DMS79 treated with DMSO at 0.1 percent for 48 hours (cell line): ENCODE measurements at regions not wholly inside any gene's neighbourhood (a gene's known extent, or its start where the extent isn't known, plus 50 kb on each side); places are given as distances from the start of the nearest gene placed in this dataset.
"Not testable (repeated sequence)": the region's sequence is repeated elsewhere in the genome, so short reads cannot be mapped to it uniquely, and the experiment has no call there.

Experiments used
- DNase-seq: peaks from one replicate; lab custom pipeline; 2025; lab: John Stamatoyannopoulos, UW

DNA sequence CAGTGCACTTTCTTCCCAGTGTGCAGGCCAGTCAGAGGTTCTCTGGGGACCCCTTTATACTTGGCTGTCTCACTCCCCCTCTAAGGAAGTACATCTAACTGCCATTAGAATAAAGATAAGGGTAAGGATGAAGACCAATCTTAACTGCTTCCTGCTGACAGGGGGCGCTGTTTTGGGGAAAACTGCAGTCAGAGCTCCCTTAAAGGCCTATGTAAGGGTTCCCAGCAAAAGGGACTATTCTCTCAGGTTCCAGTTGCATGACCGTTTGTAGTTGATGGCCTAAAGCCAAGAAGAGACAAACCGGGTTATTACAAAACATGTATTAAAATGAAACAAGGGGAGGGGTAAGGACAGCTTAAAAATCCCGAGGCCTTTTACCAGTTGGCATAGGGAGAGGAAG lies 115.6 kb upstream of the SPIN4 start:
- DNase-seq, result no peak

DNA sequence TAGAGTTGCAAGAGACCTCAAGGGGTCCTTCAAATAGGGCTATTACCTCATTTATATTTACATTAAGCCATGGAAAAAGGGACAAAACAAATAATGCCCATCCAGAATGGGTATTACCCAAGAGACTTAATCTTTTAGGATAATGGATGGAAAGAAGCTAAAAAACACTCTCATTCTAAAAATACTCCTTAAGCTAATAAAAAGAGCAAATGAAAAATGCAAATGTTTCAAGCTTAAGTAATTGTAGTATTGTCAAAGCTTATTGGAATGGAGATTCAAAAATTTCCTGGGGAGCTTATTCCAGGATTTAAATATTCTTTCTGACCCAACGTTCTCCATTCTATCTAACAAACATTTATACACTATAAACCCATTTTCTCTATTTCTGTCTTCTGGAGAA lies 107.8 kb upstream of the SPIN4 start:
- DNase-seq, result no peak

DNA sequence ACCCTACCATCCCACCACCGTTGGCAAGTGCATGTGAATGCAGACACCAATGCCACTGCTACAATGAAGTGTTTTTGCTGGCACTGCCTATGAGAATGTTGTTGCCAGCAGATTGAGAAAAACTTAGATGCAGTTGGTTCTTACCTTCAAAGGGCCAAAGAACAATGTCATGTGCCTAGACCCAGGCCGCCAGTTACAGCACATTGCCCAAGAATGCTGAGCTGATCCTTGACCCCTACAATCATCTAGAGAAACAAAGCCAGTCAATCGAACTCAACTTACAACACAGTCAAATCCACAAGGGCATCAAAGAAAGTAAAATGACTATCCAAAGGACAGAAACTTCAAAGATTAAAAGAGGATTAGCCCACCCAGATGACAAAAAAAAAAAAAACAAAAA lies 102.4 kb upstream of the SPIN4 start:
- no peak for DNase-seq

DNA sequence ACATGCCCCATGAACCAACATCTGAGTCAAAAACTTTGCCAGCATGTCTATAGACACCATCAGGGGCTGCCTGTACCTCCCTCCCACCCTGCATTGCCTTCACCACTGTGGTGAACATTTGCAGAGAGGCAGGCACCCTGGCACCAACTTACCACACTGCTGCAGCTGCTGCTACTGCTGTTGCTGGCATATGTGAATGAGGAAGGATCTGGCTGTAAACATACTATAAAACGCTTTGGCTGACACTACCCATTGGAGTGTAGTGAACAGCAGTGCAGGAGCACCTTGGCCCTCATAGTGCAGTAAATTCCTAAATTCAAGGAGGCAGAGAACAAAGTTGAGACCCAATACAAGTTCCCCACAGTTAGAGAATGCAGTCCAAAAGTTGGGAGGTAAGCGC lies 90.6 kb upstream of the SPIN4 start:
- no peak for DNase-seq

DNA sequence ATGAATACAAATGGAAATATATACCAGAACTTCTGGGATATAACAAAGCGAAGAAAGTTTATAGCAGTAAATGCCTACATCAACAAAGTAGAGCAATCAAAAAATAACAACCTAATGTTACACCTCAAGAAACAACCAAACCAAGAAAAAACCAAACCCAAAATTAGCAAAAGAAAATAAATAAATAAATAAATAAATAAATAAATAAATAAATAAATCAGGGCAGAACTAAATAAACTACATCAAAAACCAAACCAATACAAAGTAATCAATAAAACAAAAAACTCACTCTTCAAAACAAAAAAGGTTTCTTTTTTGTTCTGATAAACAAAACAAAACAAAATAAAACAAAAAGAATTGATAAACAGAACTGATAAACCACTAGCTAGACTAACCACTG lies 88.4 kb upstream of the SPIN4 start:
- DNase-seq, result no peak

DNA sequence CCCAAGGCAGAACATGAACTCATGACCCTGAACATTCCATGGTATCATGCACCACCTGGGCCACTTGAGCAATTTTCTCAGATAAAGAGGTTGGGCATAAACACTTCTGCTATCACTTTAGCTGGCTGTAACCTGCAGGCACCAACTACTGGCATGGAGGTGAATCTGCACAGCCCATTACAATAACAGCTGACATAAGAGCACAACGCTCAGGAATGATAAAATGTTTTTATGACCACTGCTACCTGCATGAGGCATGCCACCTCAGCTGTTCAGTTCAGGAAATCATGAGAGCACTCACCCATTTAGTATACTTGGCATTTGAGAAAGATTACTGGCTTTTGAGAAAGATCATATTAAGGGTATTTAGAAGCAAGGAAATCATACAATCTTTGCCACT lies 85.7 kb upstream of the SPIN4 start:
- DNase-seq, result no peak

DNA sequence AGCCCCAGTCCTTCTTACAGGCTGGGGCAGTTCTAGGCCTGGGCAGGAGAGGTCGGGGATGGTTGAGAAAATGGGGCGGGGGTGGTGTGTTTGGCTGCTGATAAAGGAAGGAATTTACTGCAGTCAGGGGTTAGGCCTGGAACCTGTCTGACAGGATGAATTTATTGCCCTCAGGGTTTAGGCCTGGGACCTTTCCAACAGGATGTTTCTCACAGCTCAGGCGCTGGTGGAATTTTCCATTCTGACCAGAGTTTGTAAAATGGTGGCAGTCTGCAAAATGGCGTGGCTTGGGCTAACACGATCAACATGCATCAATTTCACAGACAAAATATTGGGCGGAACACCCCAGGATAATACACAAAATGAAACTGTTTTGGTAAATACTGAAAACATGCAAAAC lies 83.5 kb upstream of the SPIN4 start:
- no peak for DNase-seq

DNA sequence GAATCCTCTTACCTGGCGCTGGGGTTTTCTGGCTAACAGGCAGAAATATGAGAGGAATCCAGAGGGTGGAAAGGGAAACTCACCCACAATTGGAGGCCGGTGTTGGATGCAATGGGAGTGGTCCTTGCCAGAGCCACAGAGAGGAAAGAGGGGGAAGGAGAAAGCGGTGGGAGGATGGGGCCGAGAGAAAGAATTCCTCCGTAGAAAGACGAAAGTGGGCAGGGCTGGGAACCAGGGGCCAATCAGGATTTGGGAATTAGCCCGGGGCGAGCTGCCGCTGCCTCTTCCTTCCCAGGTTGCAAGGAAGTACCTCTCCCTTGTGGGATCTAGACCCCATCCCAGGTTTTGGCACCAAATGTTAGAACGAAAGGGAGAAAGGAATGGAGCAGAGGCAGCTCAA lies 83.1 kb upstream of the SPIN4 start:
- DNase-seq, result no peak

DNA sequence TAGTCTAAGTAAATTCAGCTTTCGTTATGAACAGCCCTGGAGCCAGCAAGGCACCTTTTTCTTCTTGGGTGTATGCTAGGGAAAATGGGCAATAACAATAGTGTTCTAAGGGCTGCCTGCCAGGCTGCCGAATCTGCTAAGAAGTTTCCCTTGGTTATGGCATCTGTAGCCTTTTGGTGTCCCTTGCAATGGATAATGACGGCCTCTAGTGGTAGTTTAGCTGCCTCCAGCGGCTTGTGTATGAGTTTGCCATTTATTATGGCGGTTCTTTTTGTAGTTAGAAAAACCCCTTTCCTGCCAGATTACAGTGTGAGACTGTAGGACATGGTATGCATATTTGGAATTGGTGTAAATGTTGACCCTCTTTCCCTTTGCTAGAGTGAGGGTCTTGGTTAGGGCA lies 78.9 kb upstream of the SPIN4 start:
- no peak for DNase-seq

DNA sequence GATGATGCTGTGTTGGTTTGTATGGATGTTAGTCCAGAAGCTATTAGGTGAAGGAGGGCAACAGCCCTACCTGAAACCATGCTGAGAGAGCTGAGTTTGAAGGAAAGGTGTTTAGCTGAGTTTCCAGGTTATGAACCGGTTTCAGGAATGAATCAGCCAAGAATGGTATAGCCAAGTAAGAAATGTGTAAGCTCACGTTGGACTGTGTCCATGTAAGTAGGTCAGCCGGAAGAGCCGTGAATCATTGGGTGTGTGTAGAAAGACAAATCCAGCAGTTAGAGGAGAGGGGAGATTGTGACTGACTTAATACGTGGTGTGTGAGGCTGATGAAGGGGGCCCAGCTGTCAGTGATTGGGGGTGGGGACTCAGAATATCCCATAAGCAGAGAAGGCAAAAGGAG lies 77.2 kb upstream of the SPIN4 start:
- no peak for DNase-seq

DNA sequence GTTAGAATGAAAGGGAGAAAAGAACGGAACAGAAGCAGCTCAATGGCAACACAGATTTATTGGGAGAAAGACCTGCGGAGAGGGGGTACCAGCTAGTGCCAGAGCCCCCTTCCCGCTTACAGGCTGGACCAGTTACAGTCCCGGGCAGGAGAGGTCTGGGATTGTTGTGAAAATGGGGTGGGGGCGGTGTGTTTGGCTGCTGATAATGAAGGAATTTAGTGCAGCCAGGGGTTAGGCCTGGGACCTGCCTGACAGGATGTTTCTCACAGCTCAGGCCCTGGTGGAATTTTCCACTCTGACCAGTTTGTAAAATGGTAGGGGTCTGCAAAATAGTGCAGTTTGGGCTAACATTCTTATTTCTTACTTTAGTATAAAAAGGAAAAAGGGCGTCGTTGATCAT lies 75.4 kb upstream of the SPIN4 start:
- DNase-seq, result no peak

DNA sequence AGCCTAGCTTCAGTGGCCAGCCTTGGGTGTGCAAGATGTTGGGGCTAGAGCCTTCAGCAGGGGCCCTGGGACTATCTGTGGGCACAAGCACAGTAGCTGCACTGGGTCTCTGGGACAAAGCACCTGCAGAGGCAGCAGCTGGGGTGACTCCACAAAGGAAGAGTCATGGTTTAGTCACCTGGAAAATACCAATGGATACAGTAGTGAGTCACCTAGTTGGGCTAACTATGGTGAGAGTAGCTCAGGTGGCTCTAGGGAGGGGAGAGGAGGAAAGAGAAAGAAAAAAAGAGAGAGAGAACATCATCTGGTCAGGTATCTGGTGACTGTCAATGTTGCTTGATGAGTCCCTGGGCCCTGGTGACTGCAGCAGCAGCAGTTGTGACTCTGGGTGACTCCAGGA lies 72.9 kb upstream of the SPIN4 start:
- DNase-seq, result no peak

DNA sequence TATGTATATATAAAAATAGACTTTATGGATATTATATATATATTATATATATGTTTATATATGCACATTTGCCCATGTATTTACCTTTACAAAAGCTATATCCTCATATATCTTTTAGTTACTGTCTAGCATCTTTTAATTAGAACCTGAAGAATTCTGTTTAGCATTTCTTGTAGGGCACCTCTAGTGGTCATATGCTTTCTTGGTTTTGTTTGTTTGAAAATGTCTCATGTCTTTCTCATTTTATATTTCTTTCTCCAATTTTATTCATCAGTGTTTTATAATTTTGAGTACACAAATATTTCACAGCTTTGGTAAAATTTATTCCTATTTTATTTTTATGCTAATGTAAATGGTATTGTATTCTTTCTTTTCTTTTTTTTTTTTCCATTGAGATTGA lies 70.3 kb upstream of the SPIN4 start:
- no peak for DNase-seq

DNA sequence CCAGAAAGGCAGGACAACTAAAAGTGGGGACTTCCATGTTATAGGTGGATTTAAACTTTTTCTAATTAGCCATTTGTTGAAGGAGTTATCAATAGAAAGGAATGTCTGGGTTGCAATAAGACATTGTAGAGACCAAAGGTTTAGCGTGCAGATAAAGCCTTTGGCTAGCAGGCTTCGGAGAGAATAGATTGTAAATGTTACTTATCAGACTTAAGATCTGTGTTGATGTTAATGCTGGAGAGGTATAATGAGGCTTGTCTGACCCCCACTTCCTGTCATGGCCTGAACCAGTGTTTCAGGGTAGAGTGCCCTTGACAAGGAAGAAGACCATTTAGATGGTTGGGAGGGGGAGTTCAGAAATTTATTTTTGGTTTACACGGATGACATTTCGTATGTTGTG lies 67.1 kb upstream of the SPIN4 start:
- DNase-seq, result no peak

DNA sequence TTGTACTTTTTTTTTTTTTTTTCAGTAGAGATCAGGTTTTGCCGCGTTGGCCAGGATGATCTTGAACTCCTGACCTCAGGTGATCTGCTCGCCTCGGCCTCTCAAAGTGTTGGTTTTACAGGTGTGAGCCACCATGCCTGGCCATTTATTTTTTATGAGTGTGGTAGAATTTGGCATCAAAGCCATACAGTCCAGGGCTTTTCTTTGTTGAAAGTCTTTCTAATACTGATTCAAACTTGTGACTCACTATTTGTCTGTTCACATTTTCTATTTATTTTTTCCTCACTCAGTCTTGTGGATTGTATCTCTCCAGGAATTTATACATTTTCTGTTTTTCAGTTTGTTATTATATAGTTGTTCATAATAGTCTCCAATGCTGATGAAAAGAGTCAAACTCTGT lies 66.5 kb upstream of the SPIN4 start:
- no peak for DNase-seq

DNA sequence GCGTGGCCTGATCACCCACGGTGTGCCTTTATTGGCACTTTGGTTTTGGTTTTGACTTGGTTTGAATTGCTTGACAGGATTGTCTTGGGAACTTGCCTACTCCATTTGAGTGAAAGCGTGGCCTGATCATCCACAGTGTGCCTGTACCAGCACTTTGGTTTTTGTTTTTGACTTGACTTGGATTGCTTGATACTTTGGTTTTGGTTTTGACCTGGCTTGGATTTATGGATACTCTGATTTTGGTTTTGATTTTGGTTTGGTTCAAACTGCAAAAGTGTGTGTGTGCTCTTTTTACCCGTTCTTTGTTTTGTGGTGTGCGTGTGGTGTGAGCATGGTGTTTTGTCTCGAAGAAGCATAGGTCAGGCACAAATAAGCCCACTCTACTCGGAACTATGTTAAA lies 58.8 kb upstream of the SPIN4 start:
- not testable (repeated sequence) for DNase-seq

DNA sequence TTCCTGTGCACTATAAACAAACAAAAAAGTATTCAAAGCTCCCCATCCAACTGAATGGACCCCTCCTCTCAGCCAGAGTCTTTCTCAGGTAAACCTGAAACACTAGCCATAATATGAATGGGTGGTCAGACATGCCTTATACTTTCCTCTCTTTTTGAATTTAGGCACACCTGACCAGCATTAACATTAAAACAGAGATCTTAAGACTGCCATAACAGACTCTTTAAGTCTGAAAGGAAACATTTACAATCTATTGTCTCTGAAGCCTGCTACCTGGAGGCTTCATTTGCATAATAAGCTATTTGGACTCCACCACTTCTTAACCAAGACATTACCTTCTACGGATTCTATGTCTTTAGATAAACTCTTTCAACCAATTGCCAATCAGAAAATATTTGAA lies 56.9 kb upstream of the SPIN4 start:
- DNase-seq, result no peak

DNA sequence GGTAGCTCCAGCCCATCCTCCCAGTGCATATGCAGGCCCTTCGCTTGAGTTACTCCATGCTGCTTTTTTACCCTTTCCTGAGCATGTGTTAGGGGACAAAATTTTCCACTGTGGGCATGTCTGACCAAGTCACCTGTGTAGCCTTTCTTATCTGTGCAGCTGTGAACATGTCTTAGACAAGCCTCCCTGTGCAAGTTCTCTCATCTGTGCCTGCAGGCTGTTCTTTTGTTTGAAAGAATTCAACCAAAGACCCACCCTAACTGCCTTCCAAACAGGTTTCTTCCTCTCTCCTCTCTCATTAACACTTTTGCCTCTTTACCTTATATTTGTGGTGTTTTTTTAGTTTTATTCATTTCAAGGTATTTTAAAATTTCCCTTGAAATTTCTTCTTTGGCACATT lies 53.2 kb upstream of the SPIN4 start:
- no peak for DNase-seq

DNA sequence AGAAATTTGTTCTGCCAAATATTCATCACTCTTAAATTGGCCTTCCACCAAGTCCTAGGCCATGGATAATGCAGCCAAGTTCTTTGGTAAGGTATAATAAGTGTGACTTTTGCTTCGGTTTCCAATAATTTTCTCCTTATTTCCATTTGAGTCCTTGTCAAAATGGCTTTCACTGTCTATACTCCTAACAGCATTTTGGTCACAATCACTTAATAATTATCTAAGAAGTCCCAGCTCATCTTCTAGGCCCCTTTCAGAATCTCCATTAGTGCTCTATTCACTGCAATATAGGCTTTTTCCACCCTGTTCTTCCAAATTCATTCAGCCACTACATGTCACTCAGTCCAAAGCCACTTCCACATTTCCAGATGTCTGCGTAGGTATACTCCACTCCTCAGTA lies 51.0 kb upstream of the SPIN4 start:
- DNase-seq, result no peak
